DOHH2 (cell line): ENCODE measurements at regions not wholly inside any gene's neighbourhood (a gene's known extent, or its start where the extent isn't known, plus 50 kb on each side); places are given as distances from the start of the nearest gene placed in this dataset.

Experiments
- EZH2phosphoT487 ChIP-seq: fragments of 200-600 bp; sonication (generic); IDR thresholded peaks from 2 replicates; pipeline ENCODE4 v1.6.1; 2017; ENCODE audit warnings: borderline replicate concordance, mild to moderate bottlenecking, antibody characterized with exemption, low read length, moderate library complexity, mixed read lengths
- TF ChIP-seq, protein P1 (sequence below): fragments of 200-600 bp; sonication (generic); IDR thresholded peaks from one replicate; pipeline ENCODE4 v1.5.1; 2014; ENCODE audit warnings: antibody characterized with exemption, mild to moderate bottlenecking, low read depth, low read length; ENCODE audit not compliant: poor library complexity, severe bottlenecking

DNA sequence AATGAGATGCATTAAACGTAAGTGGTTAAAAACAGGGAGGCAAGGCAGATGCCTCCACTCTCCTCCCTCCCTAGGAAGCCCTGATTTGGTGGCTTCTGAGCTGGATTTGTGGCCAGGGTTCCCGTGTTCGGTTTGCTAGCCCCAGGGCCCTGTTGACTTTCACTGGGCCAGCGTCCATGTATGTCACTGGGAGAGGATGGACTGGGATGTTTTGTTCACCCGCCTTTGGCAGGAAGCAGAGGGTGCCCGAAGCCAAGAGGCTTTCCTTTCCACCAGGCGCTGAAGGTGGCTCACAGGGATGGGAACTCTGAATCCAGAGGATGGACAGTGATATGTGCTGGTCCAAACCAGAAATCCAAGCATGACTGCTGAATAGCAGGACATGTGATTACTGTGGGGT is 146.6 kb downstream of the CSNK2A3 start:
- TF ChIP-seq, protein P1, sequence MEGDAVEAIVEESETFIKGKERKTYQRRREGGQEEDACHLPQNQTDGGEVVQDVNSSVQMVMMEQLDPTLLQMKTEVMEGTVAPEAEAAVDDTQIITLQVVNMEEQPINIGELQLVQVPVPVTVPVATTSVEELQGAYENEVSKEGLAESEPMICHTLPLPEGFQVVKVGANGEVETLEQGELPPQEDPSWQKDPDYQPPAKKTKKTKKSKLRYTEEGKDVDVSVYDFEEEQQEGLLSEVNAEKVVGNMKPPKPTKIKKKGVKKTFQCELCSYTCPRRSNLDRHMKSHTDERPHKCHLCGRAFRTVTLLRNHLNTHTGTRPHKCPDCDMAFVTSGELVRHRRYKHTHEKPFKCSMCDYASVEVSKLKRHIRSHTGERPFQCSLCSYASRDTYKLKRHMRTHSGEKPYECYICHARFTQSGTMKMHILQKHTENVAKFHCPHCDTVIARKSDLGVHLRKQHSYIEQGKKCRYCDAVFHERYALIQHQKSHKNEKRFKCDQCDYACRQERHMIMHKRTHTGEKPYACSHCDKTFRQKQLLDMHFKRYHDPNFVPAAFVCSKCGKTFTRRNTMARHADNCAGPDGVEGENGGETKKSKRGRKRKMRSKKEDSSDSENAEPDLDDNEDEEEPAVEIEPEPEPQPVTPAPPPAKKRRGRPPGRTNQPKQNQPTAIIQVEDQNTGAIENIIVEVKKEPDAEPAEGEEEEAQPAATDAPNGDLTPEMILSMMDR = no peak
- no peak for TF ChIP-seq EZH2phosphoT487
